Astrocyte (in vitro differentiated cells and primary cell): ENCODE measurements at regions not wholly inside any gene's neighbourhood (a gene's known extent, or its start where the extent isn't known, plus 50 kb on each side); places are given as distances from the start of the nearest gene placed in this dataset.

ENCODE experiments used
- DNase-seq: peaks from one replicate; pipeline ENCODE4 v3.0.0-alpha.2; 2010; ENCODE audit warnings: low read depth
- FAIRE-seq: peaks from 2 replicates; lab custom pipeline; 2011; peaks lifted over from hg19 to GRCh38; lab: Jason Lieb, UNC
- H2AFZ ChIP-seq: 2 replicates; pipeline ENCODE4 v1.6.0; 2012; ENCODE audit warnings: low read depth, low read length, inconsistent platforms
- H3K27ac ChIP-seq: 2 replicates; pipeline ENCODE4 v1.5.1; 2011; ENCODE audit warnings: low read depth, low read length, inconsistent platforms
- H3K27me3 ChIP-seq: 2 replicates; pipeline ENCODE4 v1.6.0; 2011; ENCODE audit warnings: low read length, inconsistent platforms; ENCODE audit not compliant: insufficient read depth
- H3K36me3 ChIP-seq: 2 replicates; pipeline ENCODE4 v1.5.1; 2011; ENCODE audit warnings: low read length, inconsistent platforms; ENCODE audit not compliant: insufficient read depth
- H3K4me1 ChIP-seq: 2 replicates; pipeline ENCODE4 v1.5.1; 2011; ENCODE audit warnings: low read length, inconsistent platforms; ENCODE audit not compliant: insufficient read depth
- H3K4me2 ChIP-seq: 2 replicates; pipeline ENCODE4 v1.6.0; 2012; ENCODE audit warnings: low read length, inconsistent platforms
- H3K4me3 ChIP-seq: 2 replicates; pipeline ENCODE4 v1.5.1; 2011; ENCODE audit warnings: low read depth, mild to moderate bottlenecking, low read length, inconsistent platforms; ENCODE audit not compliant: insufficient read depth
- H3K79me2 ChIP-seq: 2 replicates; pipeline ENCODE4 v1.6.0; 2012; ENCODE audit warnings: mild to moderate bottlenecking, low read length, inconsistent platforms; ENCODE audit not compliant: insufficient read depth
- H3K9ac ChIP-seq: 2 replicates; pipeline ENCODE4 v1.6.0; 2012; ENCODE audit warnings: mild to moderate bottlenecking, low read length, inconsistent platforms
- H3K9me3 ChIP-seq: 2 replicates; pipeline ENCODE4 v1.5.1; 2012; ENCODE audit warnings: low read depth, mild to moderate bottlenecking, low read length, inconsistent platforms; ENCODE audit not compliant: insufficient read depth
- H4K20me1 ChIP-seq: 2 replicates; pipeline ENCODE4 v1.6.0; 2012; ENCODE audit warnings: low read length, inconsistent platforms; ENCODE audit not compliant: insufficient read depth
- H3K27ac Mint-ChIP-seq: one replicate; pipeline ENCODE4 v1.8.0; 2021; ENCODE audit warnings: mild to moderate bottlenecking, mixed read lengths; ENCODE audit not compliant: unreplicated experiment
- H3K27me3 Mint-ChIP-seq: one replicate; pipeline ENCODE4 v1.8.0; 2021; ENCODE audit warnings: low read depth, mixed read lengths; ENCODE audit not compliant: unreplicated experiment
- H3K36me3 Mint-ChIP-seq: one replicate; pipeline ENCODE4 v1.8.0; 2021; ENCODE audit warnings: low read depth, mixed read lengths; ENCODE audit not compliant: unreplicated experiment
- H3K4me1 Mint-ChIP-seq: one replicate; pipeline ENCODE4 v1.8.0; 2021; ENCODE audit warnings: low read depth, mixed read lengths; ENCODE audit not compliant: unreplicated experiment
- H3K4me3 Mint-ChIP-seq: one replicate; pipeline ENCODE4 v1.8.0; 2021; ENCODE audit warnings: mild to moderate bottlenecking, moderate library complexity, mixed read lengths; ENCODE audit not compliant: unreplicated experiment
- H3K9me3 Mint-ChIP-seq: one replicate; pipeline ENCODE4 v1.8.0; 2021; ENCODE audit warnings: mild to moderate bottlenecking, mixed read lengths; ENCODE audit not compliant: unreplicated experiment
- CTCF ChIP-seq: IDR thresholded peaks from 2 replicates; pipeline ENCODE4 v1.5.1; 2011; ENCODE audit warnings: low read depth, mild to moderate bottlenecking, inconsistent platforms, low read length, moderate library complexity; ENCODE audit not compliant: insufficient read depth
- EZH2 ChIP-seq: IDR thresholded peaks from 2 replicates; pipeline ENCODE4 v1.6.1; 2012; ENCODE audit warnings: mild to moderate bottlenecking, low read length, inconsistent platforms; ENCODE audit not compliant: insufficient read depth

DNA sequence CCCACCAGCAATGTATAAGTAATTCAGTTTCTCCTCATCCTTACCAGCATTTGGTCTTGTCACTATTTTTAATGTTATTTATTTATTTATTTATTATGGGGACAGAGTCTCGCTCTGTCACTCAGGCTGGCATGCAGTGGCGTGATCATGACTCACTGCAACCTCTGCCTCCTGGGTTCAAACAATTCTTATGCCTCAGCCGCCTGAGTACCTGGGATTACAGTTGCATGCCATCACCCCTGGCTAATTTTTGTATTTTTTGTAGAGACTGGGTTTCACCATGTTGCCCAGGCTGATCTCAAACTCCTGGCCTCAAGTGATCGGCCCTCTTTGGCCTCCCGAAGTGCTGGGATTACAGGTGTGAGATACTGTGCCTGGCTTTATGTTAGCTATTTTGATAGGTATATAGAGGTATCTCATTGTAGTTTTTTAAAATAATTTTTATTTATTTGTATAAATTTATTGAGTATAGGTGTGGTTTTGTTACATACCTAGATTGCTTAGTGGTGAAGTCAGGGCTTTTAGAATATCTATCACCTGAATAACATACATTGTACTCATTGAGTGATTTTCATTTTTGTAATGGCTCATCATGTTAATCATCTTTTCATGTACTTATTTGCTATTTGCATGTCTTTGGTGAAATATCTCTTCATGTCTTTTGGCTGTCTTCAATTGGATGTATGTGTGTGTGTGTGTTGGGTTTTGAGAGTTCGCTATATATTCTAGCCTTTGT is 53.3 kb downstream of the TANC2 start:
- peaks cover 5% of the 10 kb centered on the region for H3K9me3 Mint-ChIP-seq
- peaks cover 10% of the 10 kb centered on the region for H3K36me3 Mint-ChIP-seq
- DNase-seq (no peak), FAIRE-seq (no peak)
- H4K20me1 ChIP-seq: peaks cover 22% of the 10 kb centered on the region
- H2AFZ ChIP-seq: no peak overlapping the region
- no peak overlapping the region for H3K4me3 ChIP-seq
- no peak overlapping the region for H3K27ac Mint-ChIP-seq
- no peaks in the 10 kb centered on the region for H3K36me3 ChIP-seq
- H3K4me3 Mint-ChIP-seq: no peak overlapping the region
- H3K9me3 ChIP-seq: no peaks in the 10 kb centered on the region
- H3K4me1 ChIP-seq: peaks cover 2% of the 10 kb centered on the region
- H3K79me2 ChIP-seq: peaks cover 95% of the 10 kb centered on the region
- no peaks in the 10 kb centered on the region for H3K27me3 ChIP-seq
- TF ChIP-seq EZH2 (no peak), CTCF (no peak)
- H3K27me3 Mint-ChIP-seq: no peaks in the 10 kb centered on the region
- no peak overlapping the region for H3K9ac ChIP-seq
- H3K4me2 ChIP-seq: no peak overlapping the region
- no peaks in the 10 kb centered on the region for H3K4me1 Mint-ChIP-seq
- H3K27ac ChIP-seq: no peak overlapping the region

- FAIRE-seq: no peak
- H3K27me3 Mint-ChIP-seq: no peaks in the 10 kb centered on the region
- H3K27ac ChIP-seq: no peak overlapping the region
Observed at GRCh38 chr17:63022567-63022966, 56.5 kb downstream of the TANC2 start.

More at GRCh38 chr17:63022567-63022966, 56.5 kb downstream of the TANC2 start:
- H3K4me3 Mint-ChIP-seq: no peak overlapping the region
- Histone ChIP-seq H3K4me3 (no peak overlapping the region), H3K9me3 (no peaks in the 10 kb centered on the region), H3K36me3 (no peaks in the 10 kb centered on the region), H3K79me2 (peaks cover 95% of the 10 kb centered on the region), H3K4me1 (peaks cover 18% of the 10 kb centered on the region), H3K9ac (no peak overlapping the region), H2AFZ (no peak overlapping the region), H3K4me2 (no peak overlapping the region), H4K20me1 (peaks cover 24% of the 10 kb centered on the region), H3K27me3 (no peaks in the 10 kb centered on the region)
- peaks cover 5% of the 10 kb centered on the region for H3K9me3 Mint-ChIP-seq
- no peak for DNase-seq
- peaks cover 9% of the 10 kb centered on the region for H3K4me1 Mint-ChIP-seq
- TF ChIP-seq EZH2 (no peak), CTCF (no peak)
- H3K27ac Mint-ChIP-seq: no peak overlapping the region
- peaks cover 10% of the 10 kb centered on the region for H3K36me3 Mint-ChIP-seq
